NAMALWA (cell line): ENCODE measurements at regions not wholly inside any gene's neighbourhood (a gene's known extent, or its start where the extent isn't known, plus 50 kb on each side); places are given as distances from the start of the nearest gene placed in this dataset.

Experiments used
- DNase-seq: peaks from one replicate; pipeline ENCODE4 v3.0.0-alpha.2; 2015; ENCODE audit warnings: low spot score

DNA sequence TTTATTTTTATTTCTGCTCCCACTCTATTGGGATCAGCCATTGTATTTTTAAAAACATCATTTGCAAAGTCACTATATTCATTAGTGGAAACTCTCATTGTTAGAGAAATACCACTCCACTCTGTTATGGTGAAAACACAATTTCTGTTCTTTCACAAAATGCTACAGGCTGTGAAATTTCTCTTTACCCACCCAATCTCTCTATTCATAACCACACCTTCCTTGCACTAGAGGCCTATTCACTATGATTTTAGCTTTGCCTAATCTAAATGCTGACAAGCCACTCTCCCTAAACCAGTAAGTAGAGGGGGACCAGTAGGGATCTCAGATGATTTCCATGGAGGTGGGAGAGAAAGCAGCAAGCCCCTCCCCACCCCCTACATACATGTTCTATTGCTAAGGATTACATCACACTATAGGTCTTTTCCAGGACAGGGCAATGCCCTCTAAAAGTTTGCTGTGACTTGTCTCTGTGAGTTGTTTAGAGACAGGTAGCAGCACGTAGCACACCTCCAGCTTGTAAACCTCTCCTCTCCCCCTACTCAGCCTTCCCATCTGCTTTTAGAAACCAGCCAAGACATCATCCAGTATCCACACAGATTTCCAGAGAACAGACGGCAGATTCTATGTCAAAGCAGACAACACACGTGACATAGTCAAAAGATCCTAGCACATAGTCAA is 58.3 kb upstream of the PPP1R3C start:
- DNase-seq, result no peak

DNA sequence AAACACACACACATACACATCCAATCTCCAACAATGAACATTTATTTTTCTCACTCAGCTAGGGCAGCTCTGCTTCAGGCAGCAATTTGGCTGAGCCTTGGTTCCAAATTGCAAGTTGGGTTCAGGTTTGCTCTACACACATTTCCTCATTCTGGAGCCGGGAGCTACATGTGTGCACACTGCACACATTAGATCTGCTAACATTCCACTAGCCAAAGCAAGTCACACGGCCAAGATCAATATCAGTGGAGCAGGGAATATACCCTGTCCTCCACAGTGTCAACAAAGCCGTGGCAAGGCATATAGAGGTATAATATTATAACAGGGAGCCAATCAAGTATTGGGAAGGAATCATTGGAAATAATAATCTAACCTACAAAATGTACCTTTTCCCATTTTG is 57.5 kb upstream of the PPP1R3C start:
- no peak for DNase-seq

DNA sequence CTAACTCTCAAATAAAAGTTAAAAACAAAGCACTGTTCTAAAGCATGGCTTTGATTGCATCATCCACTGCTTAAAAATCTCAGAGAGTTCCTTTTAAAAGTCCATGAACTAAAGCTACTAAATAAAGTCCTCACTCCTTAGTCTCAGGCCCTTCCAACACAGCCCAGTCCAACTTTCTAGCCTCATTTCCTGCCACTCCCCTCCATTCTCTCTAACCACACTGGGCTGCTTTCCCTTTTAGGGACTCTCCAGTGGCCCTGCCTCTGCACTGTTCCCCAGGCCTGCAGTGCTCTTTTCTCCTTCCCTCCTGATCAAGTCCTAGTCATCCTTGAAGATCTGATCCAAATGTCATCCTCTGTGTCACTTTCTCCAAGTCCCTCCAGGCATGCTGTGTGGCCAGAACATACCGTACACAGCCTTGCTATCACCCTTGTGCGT is 56.9 kb upstream of the PPP1R3C start:
- no peak for DNase-seq

DNA sequence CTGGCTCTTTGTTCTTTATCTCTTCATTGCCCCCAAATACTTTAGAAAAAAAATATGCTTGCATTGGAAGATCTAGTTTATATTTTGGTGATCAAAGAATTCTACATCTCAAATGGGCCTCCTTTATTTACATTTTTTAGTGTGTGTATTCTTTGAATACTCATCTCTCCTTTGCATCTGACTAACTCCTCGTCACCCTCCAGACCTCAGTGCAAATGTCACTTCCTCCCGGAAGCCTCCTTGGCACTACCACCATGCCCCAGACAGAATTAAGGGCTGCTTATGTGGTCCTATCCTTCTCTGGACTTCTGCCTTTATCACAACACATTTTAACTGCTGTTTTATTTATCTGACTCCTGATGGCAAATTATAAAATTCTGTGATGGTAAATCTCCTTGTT is 52.0 kb upstream of the PPP1R3C start:
- DNase-seq, result no peak

DNA sequence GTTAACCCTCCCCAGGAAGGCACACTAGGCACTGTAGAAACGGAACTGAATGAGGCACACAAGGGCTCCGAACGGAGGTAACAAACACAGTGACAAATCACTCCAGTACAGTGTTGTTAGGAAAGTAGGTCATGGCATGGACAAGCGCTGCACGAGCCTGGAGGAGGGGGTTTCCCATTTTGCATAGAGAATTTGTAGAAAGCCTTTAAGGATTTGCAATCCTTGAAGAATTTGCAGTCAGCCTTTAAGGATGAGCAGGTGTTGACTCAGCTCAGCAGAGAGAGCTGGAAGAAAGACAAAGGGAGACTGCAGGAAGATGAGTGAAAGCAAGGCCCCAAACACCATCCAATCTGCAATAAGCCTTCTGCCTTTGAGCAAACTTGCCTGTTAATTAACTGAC is 51.1 kb upstream of the PPP1R3C start:
- no peak for DNase-seq

DNA sequence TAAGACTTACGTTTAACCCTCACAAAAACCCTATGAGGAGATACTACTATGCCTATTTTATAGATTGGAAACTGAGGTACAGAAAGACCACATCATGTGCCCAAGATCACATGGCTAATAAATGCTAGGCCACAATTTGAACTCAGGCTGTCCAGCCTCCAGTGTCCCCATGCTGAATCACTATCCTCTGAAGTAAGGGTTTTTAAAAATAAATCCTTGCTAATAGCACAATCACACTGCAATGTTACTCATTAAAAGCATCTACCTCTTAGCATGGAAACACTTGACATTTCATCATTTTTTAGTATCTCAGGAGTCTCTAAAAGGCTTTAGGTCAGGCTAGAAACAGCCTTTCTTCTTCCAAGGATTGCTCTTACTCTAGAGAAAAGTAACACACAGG is 50.0 kb upstream of the PPP1R3C start:
- no peak for DNase-seq
